Caco-2 (cell line): ENCODE measurements at regions not wholly inside any gene's neighbourhood (a gene's known extent, or its start where the extent isn't known, plus 50 kb on each side); places are given as distances from the start of the nearest gene placed in this dataset.

Experiments used
- BruUV-seq: library from RNA; stranded (reverse); fragments of 400-500 nt; replicated peaks from 2 replicates; lab custom pipeline; 2021; lab: Mats Ljungman, UMichigan
- CTCF ChIA-PET: fragments of 300-600 bp; sonication (Branson Sonifier 250); formaldehyde crosslinking; loops from one replicate; lab custom pipeline; 2022; ENCODE audit warnings: antibody characterized with exemption; lab: Charles Lee
- POLR2A ChIA-PET: fragments of 300-600 bp; sonication (Branson Sonifier 250); formaldehyde crosslinking; loops from one replicate; lab custom pipeline; 2022; ENCODE audit warnings: antibody characterized with exemption; lab: Charles Lee
- DNase-seq, 2 experiments: peaks; one replicate each; pipeline versions ENCODE4 v3.0.0 to v3.0.0-alpha.2; 2020 to 2022
- H3K27me3 ChIP-seq: replicated peaks from 2 replicates; pipeline ENCODE4 v1.6.0; 2011; ENCODE audit warnings: low read length; ENCODE audit not compliant: control insufficient read depth, insufficient read depth
- H3K36me3 ChIP-seq: 2 replicates; pipeline ENCODE4 v1.5.1; 2011; ENCODE audit warnings: low read length; ENCODE audit not compliant: control insufficient read depth, insufficient read depth
- H3K4me1 ChIP-seq: fragments of 250-450 bp; sonication (Bioruptor Pico); 2 replicates; pipeline ENCODE4 v1.5.1; 2020; ENCODE audit warnings: mild to moderate bottlenecking
- H3K4me3 ChIP-seq: 2 replicates; pipeline ENCODE4 v1.5.1; 2011; ENCODE audit warnings: low read depth, mild to moderate bottlenecking, control low read depth, low read length
- H3K9me3 ChIP-seq: fragments of 250-450 bp; sonication (Bioruptor Pico); 2 replicates; pipeline ENCODE4 v1.5.1; 2020; ENCODE audit warnings: mild to moderate bottlenecking, moderate library complexity
- H3K27ac Mint-ChIP-seq: one replicate; pipeline ENCODE4 v1.8.0; 2022; ENCODE audit warnings: mixed read lengths; ENCODE audit not compliant: unreplicated experiment
- H3K27me3 Mint-ChIP-seq: one replicate; pipeline ENCODE4 v1.8.0; 2022; ENCODE audit warnings: mixed read lengths; ENCODE audit not compliant: insufficient read depth, unreplicated experiment
- H3K36me3 Mint-ChIP-seq: one replicate; pipeline ENCODE4 v1.8.0; 2022; ENCODE audit warnings: mild to moderate bottlenecking, mixed read lengths; ENCODE audit not compliant: insufficient read depth, unreplicated experiment
- H3K4me1 Mint-ChIP-seq: one replicate; pipeline ENCODE4 v1.8.0; 2022; ENCODE audit warnings: low read depth, mixed read lengths; ENCODE audit not compliant: unreplicated experiment
- H3K4me3 Mint-ChIP-seq: one replicate; pipeline ENCODE4 v1.8.0; 2022; ENCODE audit warnings: mild to moderate bottlenecking, moderate library complexity, mixed read lengths; ENCODE audit not compliant: unreplicated experiment
- H3K9me3 Mint-ChIP-seq: one replicate; pipeline ENCODE4 v1.8.0; 2022; ENCODE audit warnings: mixed read lengths; ENCODE audit not compliant: unreplicated experiment
- intact Hi-C: fragments of 100-400 bp; cut with micrococcal nuclease; formaldehyde crosslinking; loops from one replicate; pipeline ENCODE4 v1.10.0; 2022; ENCODE audit not compliant: unreplicated experiment
- TF ChIP-seq, protein P1 (sequence below), 2 experiments: fragments of 200-600 bp in 1 of 2; IDR thresholded peaks; 1 replicate in 1 of 2; 2 replicates in 1 of 2; pipeline versions ENCODE4 v1.5.1 to v1.8.0; 2011 to 2022; ENCODE audit warnings: antibody characterized with exemption in 1 of 2, control low read depth in 1 of 2, inconsistent platforms in 1 of 2, low read depth in 1 of 2, low read length in 1 of 2, mild to moderate bottlenecking in 1 of 2, moderate library complexity in 1 of 2; ENCODE audit not compliant: insufficient read depth in 1 of 2, severe bottlenecking in 1 of 2, unreplicated experiment in 1 of 2

DNA sequence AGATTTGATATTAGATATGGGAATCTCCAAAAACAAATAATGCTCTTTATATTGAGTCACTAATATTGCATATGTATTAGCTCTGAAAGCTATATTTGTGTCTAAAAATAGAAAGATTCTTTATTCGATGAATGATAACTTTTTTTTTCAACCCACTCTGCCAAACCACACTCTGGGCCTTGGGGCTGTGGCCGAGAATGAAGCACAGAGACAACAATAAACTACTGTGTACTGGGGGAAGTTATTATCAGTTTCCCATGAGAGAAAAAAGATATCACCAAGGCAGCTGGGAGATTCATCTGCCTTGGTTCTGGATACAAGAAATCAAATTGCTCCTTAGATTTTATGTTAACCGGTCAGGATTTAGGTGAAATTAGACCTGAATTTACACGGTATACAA lies 762.2 kb downstream of the SUCLG1 start:
- Mint-ChIP-seq H3K27ac (no peak overlapping the region), H3K27me3 (no peaks in the 10 kb centered on the region), H3K9me3 (no peaks in the 10 kb centered on the region), H3K4me1 (no peaks in the 10 kb centered on the region), H3K36me3 (no peaks in the 10 kb centered on the region), H3K4me3 (no peak overlapping the region)
- TF ChIP-seq, protein P1, sequence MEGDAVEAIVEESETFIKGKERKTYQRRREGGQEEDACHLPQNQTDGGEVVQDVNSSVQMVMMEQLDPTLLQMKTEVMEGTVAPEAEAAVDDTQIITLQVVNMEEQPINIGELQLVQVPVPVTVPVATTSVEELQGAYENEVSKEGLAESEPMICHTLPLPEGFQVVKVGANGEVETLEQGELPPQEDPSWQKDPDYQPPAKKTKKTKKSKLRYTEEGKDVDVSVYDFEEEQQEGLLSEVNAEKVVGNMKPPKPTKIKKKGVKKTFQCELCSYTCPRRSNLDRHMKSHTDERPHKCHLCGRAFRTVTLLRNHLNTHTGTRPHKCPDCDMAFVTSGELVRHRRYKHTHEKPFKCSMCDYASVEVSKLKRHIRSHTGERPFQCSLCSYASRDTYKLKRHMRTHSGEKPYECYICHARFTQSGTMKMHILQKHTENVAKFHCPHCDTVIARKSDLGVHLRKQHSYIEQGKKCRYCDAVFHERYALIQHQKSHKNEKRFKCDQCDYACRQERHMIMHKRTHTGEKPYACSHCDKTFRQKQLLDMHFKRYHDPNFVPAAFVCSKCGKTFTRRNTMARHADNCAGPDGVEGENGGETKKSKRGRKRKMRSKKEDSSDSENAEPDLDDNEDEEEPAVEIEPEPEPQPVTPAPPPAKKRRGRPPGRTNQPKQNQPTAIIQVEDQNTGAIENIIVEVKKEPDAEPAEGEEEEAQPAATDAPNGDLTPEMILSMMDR (IDR thresholded peaks at IDR 0.05; ENCODE audit: insufficient read depth in 1 of 2, low read depth in 1 of 2, low read length in 1 of 2, severe bottlenecking in 1 of 2, unreplicated experiment in 1 of 2): no peak
- ChIA-PET CTCF (no interaction called here), POLR2A (no interaction called here)
- no peaks in the 10 kb centered on the region for H3K27me3 ChIP-seq
- H3K9me3 ChIP-seq: no peaks in the 10 kb centered on the region
- no peaks in the 10 kb centered on the region for H3K36me3 ChIP-seq
- no peak overlapping the region for H3K4me3 ChIP-seq
- no TSS peak for BruUV-seq
- intact Hi-C loops: no loop called here
- no peak for DNase-seq
- no peaks in the 10 kb centered on the region for H3K4me1 ChIP-seq

GRCh38 chr2:83695530-83695929 lies 763.5 kb downstream of the SUCLG1 start:
- CTCF ChIA-PET: no interaction called here
- no TSS peak for BruUV-seq
- H3K27me3 Mint-ChIP-seq: no peaks in the 10 kb centered on the region

GRCh38 chr2:83695037-83695436 lies 764.0 kb downstream of the SUCLG1 start:
- no peak for DNase-seq
- Histone ChIP-seq H3K36me3 (no peaks in the 10 kb centered on the region), H3K4me1 (no peaks in the 10 kb centered on the region), H3K4me3 (no peak overlapping the region), H3K27me3 (no peaks in the 10 kb centered on the region), H3K9me3 (no peaks in the 10 kb centered on the region)
- Mint-ChIP-seq H3K27me3 (no peaks in the 10 kb centered on the region), H3K4me3 (no peak overlapping the region), H3K9me3 (no peaks in the 10 kb centered on the region), H3K36me3 (no peaks in the 10 kb centered on the region), H3K4me1 (no peaks in the 10 kb centered on the region), H3K27ac (no peak overlapping the region)
- ChIA-PET CTCF (no interaction called here), POLR2A (no interaction called here)
- no TSS peak for BruUV-seq
- intact Hi-C loops: no loop called here
- TF ChIP-seq, protein P1 (IDR thresholded peaks at IDR 0.05; ENCODE audit: insufficient read depth in 1 of 2, low read depth in 1 of 2, low read length in 1 of 2, severe bottlenecking in 1 of 2, unreplicated experiment in 1 of 2): no peak

More at GRCh38 chr2:83695530-83695929, 763.5 kb downstream of the SUCLG1 start:
- no peaks in the 10 kb centered on the region for H3K4me1 ChIP-seq
- no peaks in the 10 kb centered on the region for H3K36me3 ChIP-seq
- no peak for DNase-seq
- no peak overlapping the region for H3K4me3 ChIP-seq
- no peaks in the 10 kb centered on the region for H3K27me3 ChIP-seq
- Mint-ChIP-seq H3K4me1 (no peaks in the 10 kb centered on the region), H3K36me3 (no peaks in the 10 kb centered on the region), H3K4me3 (no peak overlapping the region), H3K9me3 (no peaks in the 10 kb centered on the region), H3K27ac (no peak overlapping the region)
- POLR2A ChIA-PET: no interaction called here
- no peaks in the 10 kb centered on the region for H3K9me3 ChIP-seq
- intact Hi-C loops: no loop called here
- TF ChIP-seq, protein P1 (IDR thresholded peaks at IDR 0.05; ENCODE audit: insufficient read depth in 1 of 2, low read depth in 1 of 2, low read length in 1 of 2, severe bottlenecking in 1 of 2, unreplicated experiment in 1 of 2): no peak
